SH-SY5Y (cell line): ENCODE measurements at regions not wholly inside any gene's neighbourhood (a gene's known extent, or its start where the extent isn't known, plus 50 kb on each side); places are given as distances from the start of the nearest gene placed in this dataset.

Experiments
- GATA2 ChIP-seq: IDR thresholded peaks from 2 replicates; pipeline ENCODE4 v1.6.1; 2011; ENCODE audit warnings: mild to moderate bottlenecking, low read depth, low read length
- GATA3 ChIP-seq: IDR thresholded peaks from 2 replicates; pipeline ENCODE4 v1.6.1; 2011; ENCODE audit warnings: low read depth, mild to moderate bottlenecking, low read length, moderate library complexity

DNA sequence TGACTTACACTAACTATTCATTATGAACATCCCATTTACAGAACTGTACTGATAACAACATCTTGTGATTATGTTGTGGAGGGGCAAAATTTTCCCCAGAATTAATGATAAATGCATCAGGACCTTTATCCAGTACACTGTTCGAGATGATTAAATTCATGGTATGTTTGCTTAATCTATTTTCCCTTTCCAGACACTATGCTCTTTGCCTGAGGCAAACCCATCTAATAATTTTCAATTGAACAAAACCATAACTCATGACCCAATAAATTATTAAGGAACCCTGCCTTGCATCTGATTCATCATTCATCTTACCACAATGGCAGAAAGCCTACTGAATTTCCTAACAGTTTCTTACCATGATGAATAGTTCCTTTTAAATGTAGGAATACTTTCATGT is 385.0 kb downstream of the DSEL start:
- TF ChIP-seq GATA2 (no peak), GATA3 (no peak)

GRCh38 chr18:67123901-67124300 is 392.6 kb downstream of the DSEL start:
- TF ChIP-seq GATA2 (no peak), GATA3 (no peak)

DNA sequence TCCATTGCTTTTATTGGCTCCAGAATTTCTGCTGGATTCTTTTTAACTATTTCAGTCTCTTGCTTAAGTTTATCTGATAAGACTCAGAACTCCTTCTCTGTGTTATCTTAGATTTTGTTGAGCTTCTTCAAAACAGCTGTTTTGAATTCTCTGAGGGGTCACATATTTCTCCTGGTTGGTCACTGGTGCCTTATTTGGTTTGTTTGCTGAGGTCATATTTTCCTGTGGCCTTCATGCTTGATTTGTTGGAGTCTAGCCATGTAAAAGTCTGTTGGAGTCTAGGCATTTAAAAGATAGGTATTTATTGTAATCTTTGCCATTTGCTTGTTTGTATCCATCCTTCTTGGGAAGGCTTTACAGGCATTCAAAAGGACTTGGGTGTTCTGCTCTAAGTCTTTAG is 398.7 kb downstream of the DSEL start:
- TF ChIP-seq GATA2 (no peak), GATA3 (no peak)

GRCh38 chr18:67109535-67109934 is 407.0 kb downstream of the DSEL start:
- TF ChIP-seq GATA3 = no peak

DNA sequence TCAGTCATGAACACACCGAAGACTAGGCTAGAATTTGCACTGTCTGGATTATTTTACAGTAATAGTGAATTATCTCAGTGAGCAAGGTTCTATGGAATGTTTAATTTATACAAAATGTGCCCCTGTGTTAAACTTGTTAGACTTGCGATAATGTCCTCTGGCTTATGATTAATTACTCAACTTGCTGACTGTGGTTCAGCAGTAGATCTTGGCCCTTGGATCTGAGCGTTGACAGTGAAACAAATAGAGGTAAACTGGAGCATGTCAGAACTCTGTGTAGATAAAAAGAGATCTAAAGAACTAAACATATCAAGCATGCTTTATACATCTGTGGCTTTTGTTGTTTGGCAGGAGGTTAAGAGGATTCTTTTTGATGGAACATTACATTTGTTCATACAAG is 407.6 kb downstream of the DSEL start:
- no peak for TF ChIP-seq GATA3
- no peak for TF ChIP-seq GATA2

GRCh38 chr18:67104700-67105284 is 411.7 kb downstream of the DSEL start:
- TF ChIP-seq GATA3 (no peak), GATA2 (no peak)

GRCh38 chr18:67094123-67094522 is 422.4 kb downstream of the DSEL start:
- TF ChIP-seq GATA3 = no peak
- no peak for TF ChIP-seq GATA2

DNA sequence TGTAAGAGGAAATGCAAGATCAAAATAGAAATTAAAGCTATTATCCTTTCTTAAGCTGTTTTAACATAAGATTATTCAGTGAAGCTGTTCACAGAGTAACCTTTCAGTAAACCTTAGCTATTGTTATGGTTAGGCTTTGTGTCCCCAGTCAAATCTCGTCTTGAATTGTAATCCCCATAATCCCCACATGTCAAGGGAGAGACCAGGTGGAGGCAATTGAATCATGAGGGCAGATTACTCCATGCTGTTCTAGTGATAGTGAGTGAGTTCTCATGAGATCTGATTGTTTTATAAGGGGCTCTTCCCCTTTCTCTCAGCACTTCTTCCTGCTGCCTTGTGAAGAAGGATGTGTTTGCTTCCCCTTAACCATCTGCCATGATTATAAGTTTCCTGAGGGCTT is 424.4 kb downstream of the DSEL start:
- TF ChIP-seq GATA3 = no peak

DNA sequence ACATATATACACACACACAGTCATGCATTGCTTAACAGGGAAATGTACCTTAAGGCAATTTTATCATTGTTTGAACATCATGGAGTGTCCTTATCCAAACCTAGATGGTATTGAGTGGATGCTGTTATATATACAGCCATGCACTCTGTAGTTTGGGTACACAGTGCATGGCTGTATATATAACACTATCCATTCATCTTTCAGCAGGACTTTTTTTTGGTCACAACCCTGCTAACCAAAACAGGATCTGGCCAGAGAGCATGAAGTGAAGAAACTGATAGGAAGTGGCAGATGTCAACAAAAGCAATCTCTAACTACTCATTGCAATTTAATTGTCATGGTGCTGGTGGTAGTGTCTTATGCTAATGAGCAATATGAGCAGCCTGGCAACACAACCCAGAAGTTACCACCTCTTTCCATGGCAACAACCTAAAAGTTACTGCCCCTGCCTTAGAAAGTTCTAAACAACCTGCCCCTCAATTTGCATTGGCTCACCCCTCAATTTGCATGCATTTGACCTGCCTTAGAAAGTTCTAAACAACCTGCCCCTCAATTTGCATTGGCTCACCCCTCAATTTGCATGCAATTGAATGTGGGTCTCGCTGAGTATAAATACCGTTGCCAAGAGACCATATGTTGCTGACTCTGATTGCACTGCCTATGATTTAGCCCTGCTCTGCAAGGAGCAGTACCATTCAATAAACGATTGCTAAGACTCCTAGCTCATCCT is 434.9 kb downstream of the DSEL start:
- TF ChIP-seq GATA3 (no peak), GATA2 (no peak)

- TF ChIP-seq GATA3 (no peak), GATA2 (no peak)
Measured at GRCh38 chr18:67080601-67081000, 435.9 kb downstream of the DSEL start.

DNA sequence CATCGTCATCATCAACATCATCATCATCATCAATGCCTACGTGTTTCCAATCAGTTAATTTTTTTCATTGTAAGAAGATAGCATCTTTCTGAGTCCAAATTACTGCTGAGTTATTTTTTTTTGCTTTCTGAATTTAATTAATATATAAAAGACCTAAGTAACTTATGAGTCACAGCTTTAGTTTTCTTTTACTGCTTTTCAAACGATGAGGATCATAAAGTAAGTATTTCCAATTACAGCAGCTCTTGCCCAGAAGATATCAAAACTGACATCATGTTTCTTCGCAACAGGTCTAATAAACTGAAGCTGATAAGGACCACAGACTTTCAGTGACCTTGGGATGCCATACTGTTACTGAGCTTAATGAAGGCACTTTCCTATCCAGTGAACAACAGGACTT is 442.2 kb downstream of the DSEL start:
- TF ChIP-seq GATA2 (no peak), GATA3 (no peak)

GRCh38 chr18:67072791-67073190 is 443.7 kb downstream of the DSEL start:
- no peak for TF ChIP-seq GATA2
- no peak for TF ChIP-seq GATA3

- no peak for TF ChIP-seq GATA3
- no peak for TF ChIP-seq GATA2
Measured at GRCh38 chr18:67068608-67069007, 447.9 kb downstream of the DSEL start.

- TF ChIP-seq GATA3 (no peak), GATA2 (no peak)
Measured at GRCh38 chr18:67047334-67047733, 443.4 kb upstream of the CDH19 start.

GRCh38 chr18:67043276-67043675 is 439.4 kb upstream of the CDH19 start:
- TF ChIP-seq GATA2 (no peak), GATA3 (no peak)

GRCh38 chr18:67041334-67041733 is 437.4 kb upstream of the CDH19 start:
- TF ChIP-seq GATA2 (no peak), GATA3 (no peak)
